Heart right ventricle (tissue), 16 donors: ENCODE measurements at regions not wholly inside any gene's neighbourhood (a gene's known extent, or its start where the extent isn't known, plus 50 kb on each side); places are given as distances from the start of the nearest gene placed in this dataset.

ENCODE experiments used
- ATAC-seq, 8 donors: fragments of 200-7000 bp; cut with Tn5 transposase; one replicate each; pipeline ENCODE4 v1.9.1; 2020; ENCODE audit warnings: mild to moderate bottlenecking in 8 of 8, moderate library complexity in 8 of 8, moderate number of reproducible peaks in 1 of 8
- DNase-seq, 2 donors: peaks; one replicate each; pipeline ENCODE4 v3.0.0-alpha.2; 2020
- H3K27ac ChIP-seq, 10 donors: fragments of 200-600 bp; sonication (generic) in 2 of 10; one replicate each; pipeline versions ENCODE4 v1.5.0 to v1.8.0; 2020 to 2022; ENCODE audit warnings: mild to moderate bottlenecking in 3 of 10
- H3K27me3 ChIP-seq, 7 donors: fragments of 200-600 bp; one replicate each; pipeline ENCODE4 v1.8.0; 2021 to 2022; ENCODE audit warnings: mild to moderate bottlenecking in 2 of 7
- H3K36me3 ChIP-seq, 9 donors: fragments of 200-600 bp; sonication (generic) in 1 of 9; one replicate each; pipeline versions ENCODE4 v1.5.0 to v1.8.0; 2020 to 2022; ENCODE audit warnings: mild to moderate bottlenecking in 2 of 9
- H3K4me1 ChIP-seq, 9 donors: fragments of 200-600 bp; sonication (generic) in 1 of 9; one replicate each; pipeline versions ENCODE4 v1.5.0 to v1.8.0; 2020 to 2022; ENCODE audit warnings: mild to moderate bottlenecking in 4 of 9
- H3K4me3 ChIP-seq, 10 donors: fragments of 200-600 bp; sonication (generic) in 2 of 10; one replicate each; pipeline versions ENCODE4 v1.5.0 to v1.8.0; 2020 to 2022; ENCODE audit warnings: mild to moderate bottlenecking in 7 of 10, moderate library complexity in 2 of 10
- H3K9me3 ChIP-seq, 11 donors: fragments of 200-600 bp in 10 of 11; sonication (generic) in 2 of 11; one replicate each; pipeline versions ENCODE4 v1.5.0 to v1.8.0; 2013 to 2022; ENCODE audit warnings: mild to moderate bottlenecking in 2 of 11, control low read depth in 1 of 11, moderate library complexity in 1 of 11
- CTCF ChIP-seq, 9 donors: fragments of 200-600 bp; sonication (generic) in 2 of 9; IDR thresholded peaks; one replicate each; pipeline versions ENCODE4 v1.5.0 to v1.8.0; 2021 to 2022; ENCODE audit warnings: antibody characterized with exemption in 9 of 9, mild to moderate bottlenecking in 5 of 9, moderate library complexity in 1 of 9
- WGBS, 2 donors: extraction: QIAGEN DNeasy Blood & Tissue Kit; methylation state at CpG; one replicate each; pipeline ENCODE4 v1.1.7; 2013; ENCODE audit warnings: inconsistent platforms in 1 of 2; 5-methylcytosine and 5-hydroxymethylcytosine counted together
- intact Hi-C, 10 donors: fragments of 100-400 bp; cut with DNase I; formaldehyde crosslinking; loops; one replicate each; pipeline versions ENCODE4 v1.11.1 to v1.14.2; 2022
- donor health status: Arrhythmogenic right ventricular cardiomyopathy.
- donor health status: ischemic (EF 13 %, LVEDD 7.1; RV severe dilation, severe dysfunction).
- donor health status: healthy with polysubstance abuse.
- donor health status: DM: no; HTN: yes; CAD: no.
- donor health status: DM: no; HTN: no; CAD: no.
- donor health status: ischemic (EF 25% LVEDD 6.9; RV normal size, moderate dysfunction).
- donor health status: ischemic (EF 25% LVEDD 5.7; RV mildly dilated, moderate dysfunction).
- donor health status: healthy.
- donor health status: DM: yes; HTN: yes; CAD: no.
- donor health status: Ischemic cardiomyopathy.
- donor health status: ischemic (EF 35%, LVEDD 5.7; RV mildly dilated, moderate dysfunction).
- donor health status: nonischemic (EF 11% LVEDD 7.7; RV severe dilation, severe dysfunction).
- donor health status: DM: yes; HTN: yes; CAD: no.
- donor health status: PGD.
- donor health status: ischemic (EF 29% LVEDD 5.4; RV normal size, mild dysfunction).
- donor health status: nonischemic (EF 23%, LVEDD 6.1; RV moderate dilation, normal function).

DNA sequence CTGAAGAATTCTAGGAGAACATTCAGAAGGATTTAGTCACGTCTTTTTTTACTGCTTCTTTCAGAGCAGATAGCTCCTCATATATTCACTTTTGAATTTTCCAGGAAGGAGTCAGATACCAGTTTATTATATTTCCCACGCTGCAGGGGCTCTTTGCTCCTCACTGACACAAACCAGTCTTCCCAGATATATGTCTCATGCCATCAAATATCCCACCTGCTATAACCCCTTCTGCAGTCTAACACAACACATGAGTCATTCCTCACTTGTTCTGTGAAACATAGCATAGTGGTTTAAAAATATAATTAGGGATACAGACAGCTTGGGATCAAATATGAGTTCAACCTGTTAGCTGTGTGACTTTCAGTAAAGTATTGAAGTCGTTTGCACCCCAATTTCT, 251.7 kb upstream of the DPYD start:
- Histone ChIP-seq H3K9me3 (no peaks in the 10 kb centered on the region), H3K4me1 (no peaks in the 10 kb centered on the region), H3K36me3 (no peaks in the 10 kb centered on the region), H3K4me3 (no peak overlapping the region), H3K27me3 (no peaks in the 10 kb centered on the region), H3K27ac (no peak overlapping the region)
- 39 to 48% methylated on average over 3 of the region's 3 CpGs for WGBS, 2 donors
- intact Hi-C loops: no loop called here
- ATAC-seq: no peak
- DNase-seq: no peak
- no peak for TF ChIP-seq CTCF (IDR thresholded peaks at IDR 0.05)

DNA sequence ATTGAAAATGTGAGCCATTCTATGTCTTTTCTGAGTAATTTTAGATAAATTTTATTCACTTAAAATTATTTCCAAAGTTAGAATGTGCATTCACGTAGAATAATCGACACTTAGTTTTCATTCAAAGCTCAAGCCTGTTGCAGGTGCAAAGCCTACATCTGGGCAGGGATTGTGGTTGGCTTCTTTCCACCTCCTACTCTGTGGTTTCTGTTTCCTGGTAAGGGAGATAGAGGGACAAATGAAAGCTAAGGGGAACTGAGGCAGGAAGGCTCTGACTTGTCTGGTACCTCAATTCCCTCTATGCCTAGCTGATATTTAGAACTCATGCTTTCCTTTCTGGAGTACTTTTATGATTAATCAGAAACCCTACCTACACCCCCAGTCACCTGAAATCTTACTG, 251.2 kb upstream of the DPYD start:
- TF ChIP-seq CTCF (IDR thresholded peaks at IDR 0.05): no peak
- no peaks in the 10 kb centered on the region for H3K9me3 ChIP-seq
- H3K4me3 ChIP-seq: no peak overlapping the region
- intact Hi-C loops: no loop called here
- H3K36me3 ChIP-seq: no peaks in the 10 kb centered on the region
- no peaks in the 10 kb centered on the region for H3K4me1 ChIP-seq
- ATAC-seq (no peak), DNase-seq (no peak)
- WGBS, 2 donors: 77 to 84% methylated on average over 2 of the region's 2 CpGs
- H3K27ac ChIP-seq: no peak overlapping the region
- H3K27me3 ChIP-seq: no peaks in the 10 kb centered on the region

- intact Hi-C loops: no loop called here
- TF ChIP-seq CTCF (IDR thresholded peaks at IDR 0.05): no peak
- WGBS, 2 donors: 82 to 89% methylated on average over 4 of the region's 4 CpGs
These were observed 243.7 kb upstream of the DPYD start for GRCh38 chr1:98164509-98164908.

DNA sequence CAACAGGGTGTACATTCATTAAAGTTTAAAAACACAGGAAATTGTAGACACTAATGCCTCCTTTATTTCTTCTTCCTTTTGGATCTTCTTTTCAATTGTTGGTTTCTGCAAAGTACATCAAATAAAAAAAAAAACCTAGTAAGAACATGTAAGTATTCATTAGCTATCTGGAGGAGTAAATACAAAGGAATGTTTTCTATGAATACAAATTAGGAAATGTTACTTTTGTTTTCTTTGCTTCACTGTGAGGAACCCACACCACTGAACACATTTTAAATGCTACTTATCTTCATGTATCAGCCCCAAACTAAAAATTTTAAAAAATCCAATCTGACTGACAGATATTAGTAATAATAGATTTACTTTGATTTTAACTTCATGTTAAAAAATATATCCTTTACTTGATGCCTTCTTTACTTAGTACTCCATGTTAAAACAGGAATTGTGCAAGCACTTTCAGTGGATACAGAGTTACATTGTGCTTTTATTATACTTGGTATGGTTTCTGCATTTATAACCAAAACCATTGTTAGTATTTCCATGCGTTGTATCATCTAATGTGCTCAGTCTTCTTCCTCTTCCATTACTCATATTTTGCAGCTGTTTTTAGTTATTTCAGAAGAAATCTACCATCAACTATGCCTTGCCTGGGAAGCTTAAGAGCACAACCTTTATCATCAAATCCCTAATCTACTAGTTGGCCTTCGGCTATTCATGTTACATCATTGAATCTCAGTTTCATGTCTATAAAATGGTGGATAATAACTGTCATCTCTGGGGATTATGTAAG, 236.9 kb upstream of the DPYD start:
- no peak for TF ChIP-seq CTCF (IDR thresholded peaks at IDR 0.05)
- H3K4me3 ChIP-seq: no peak overlapping the region
- 72 to 79% methylated on average over 2 of the region's 2 CpGs for WGBS, 2 donors

More at GRCh38 chr1:98164509-98164908, 243.7 kb upstream of the DPYD start:
- no peaks in the 10 kb centered on the region for H3K4me1 ChIP-seq
- DNase-seq: no peak
- no peak overlapping the region for H3K4me3 ChIP-seq
- H3K36me3 ChIP-seq: no peaks in the 10 kb centered on the region
- no peak for ATAC-seq
- H3K27ac ChIP-seq: no peak overlapping the region
- H3K27me3 ChIP-seq: no peaks in the 10 kb centered on the region
- no peaks in the 10 kb centered on the region for H3K9me3 ChIP-seq

More for the DNA sequence above, 236.9 kb upstream of the DPYD start:
- DNase-seq: no peak
- intact Hi-C loops: no loop called here
- Histone ChIP-seq H3K4me1 (no peaks in the 10 kb centered on the region), H3K27me3 (no peaks in the 10 kb centered on the region), H3K27ac (no peak overlapping the region), H3K9me3 (peaks cover 0 to 19% (median 0%) of the 10 kb centered on the region in 11 donors), H3K36me3 (no peaks in the 10 kb centered on the region)
- no peak for ATAC-seq
